ENCODE measurements at regions not wholly inside any gene's neighbourhood (a gene's known extent, or its start where the extent isn't known, plus 50 kb on each side); places are given as distances from the start of the nearest gene placed in this dataset.

DNA sequence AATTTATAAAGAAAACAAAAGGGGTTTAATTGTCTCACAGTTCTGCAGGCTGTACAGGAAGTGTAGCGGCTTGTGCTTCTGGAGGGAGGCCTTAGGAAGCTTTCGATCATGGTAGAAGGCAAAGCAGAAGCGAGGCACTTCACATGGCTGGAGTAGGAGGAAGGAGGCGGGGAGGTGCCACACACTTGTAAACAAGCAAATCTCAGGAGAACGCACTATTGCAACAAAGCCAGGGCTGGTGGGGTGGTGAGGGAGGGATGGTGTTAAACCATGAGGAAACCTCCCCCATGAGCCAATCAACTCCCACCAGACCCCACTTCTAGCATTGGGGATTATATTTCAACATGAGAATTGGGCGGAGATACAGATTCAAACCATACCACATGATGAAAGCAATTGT lies 1116.3 kb downstream of the FAT4 start:
- TF ChIP-seq, protein P1, sequence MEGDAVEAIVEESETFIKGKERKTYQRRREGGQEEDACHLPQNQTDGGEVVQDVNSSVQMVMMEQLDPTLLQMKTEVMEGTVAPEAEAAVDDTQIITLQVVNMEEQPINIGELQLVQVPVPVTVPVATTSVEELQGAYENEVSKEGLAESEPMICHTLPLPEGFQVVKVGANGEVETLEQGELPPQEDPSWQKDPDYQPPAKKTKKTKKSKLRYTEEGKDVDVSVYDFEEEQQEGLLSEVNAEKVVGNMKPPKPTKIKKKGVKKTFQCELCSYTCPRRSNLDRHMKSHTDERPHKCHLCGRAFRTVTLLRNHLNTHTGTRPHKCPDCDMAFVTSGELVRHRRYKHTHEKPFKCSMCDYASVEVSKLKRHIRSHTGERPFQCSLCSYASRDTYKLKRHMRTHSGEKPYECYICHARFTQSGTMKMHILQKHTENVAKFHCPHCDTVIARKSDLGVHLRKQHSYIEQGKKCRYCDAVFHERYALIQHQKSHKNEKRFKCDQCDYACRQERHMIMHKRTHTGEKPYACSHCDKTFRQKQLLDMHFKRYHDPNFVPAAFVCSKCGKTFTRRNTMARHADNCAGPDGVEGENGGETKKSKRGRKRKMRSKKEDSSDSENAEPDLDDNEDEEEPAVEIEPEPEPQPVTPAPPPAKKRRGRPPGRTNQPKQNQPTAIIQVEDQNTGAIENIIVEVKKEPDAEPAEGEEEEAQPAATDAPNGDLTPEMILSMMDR (IDR thresholded peaks at IDR 0.05) = no peak
- TF ChIP-seq POLR2A (IDR thresholded peaks at IDR 0.05) = no peak

Data from suprapubic skin (tissue), 3 donors.